GM18870 (cell line): ENCODE measurements at regions not wholly inside any gene's neighbourhood (a gene's known extent, or its start where the extent isn't known, plus 50 kb on each side); places are given as distances from the start of the nearest gene placed in this dataset.
"Not testable (repeated sequence)": the region's sequence is repeated elsewhere in the genome, so short reads cannot be mapped to it uniquely, and the experiment has no call there.

ENCODE experiments used
- ATAC-seq: cut with Tn5 transposase; IDR thresholded peaks from one replicate; pipeline ENCODE4 v1.9.1; 2021; ENCODE audit warnings: moderate library complexity; ENCODE audit not compliant: unreplicated experiment

DNA sequence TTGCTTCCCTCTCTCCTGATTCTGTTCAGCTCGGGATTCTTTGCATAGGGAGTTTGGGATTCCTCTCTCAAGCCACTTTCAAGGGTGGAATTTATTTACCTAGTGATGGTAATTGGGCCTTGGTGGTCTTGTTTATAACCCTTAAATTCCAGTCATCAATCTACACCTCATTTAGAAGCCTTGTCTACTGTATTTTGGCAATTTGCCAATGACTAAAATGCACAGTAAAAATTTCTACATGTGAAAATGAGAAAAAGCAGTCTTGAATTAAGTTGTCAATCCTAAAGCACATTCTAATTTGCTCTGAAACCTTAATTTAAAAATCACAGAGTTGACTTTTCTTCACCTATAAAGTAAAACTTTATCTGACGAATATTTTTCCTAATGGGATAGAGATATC, 749.2 kb upstream of the CRIM1 start:
- no peak for ATAC-seq

DNA sequence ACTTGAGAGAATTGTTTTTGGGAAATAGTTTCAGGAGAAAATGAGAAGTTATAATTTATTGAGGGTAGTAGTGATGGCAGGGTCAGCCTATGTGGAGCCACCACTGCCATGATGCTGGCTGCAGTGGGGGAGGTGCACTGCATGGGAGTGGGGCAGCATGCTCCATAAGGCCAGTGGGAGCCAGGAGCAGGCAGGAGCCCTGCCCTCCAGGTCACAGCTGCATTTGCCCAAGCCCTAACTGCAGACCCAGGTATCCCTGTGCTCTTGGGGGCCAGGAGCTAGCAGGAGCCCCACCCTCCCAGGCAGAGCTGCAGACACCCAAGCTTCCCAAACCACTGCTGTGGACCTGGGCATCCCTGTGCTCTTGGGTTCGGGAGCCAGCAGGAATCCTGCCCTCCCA, 757.3 kb upstream of the CRIM1 start:
- no peak for ATAC-seq

DNA sequence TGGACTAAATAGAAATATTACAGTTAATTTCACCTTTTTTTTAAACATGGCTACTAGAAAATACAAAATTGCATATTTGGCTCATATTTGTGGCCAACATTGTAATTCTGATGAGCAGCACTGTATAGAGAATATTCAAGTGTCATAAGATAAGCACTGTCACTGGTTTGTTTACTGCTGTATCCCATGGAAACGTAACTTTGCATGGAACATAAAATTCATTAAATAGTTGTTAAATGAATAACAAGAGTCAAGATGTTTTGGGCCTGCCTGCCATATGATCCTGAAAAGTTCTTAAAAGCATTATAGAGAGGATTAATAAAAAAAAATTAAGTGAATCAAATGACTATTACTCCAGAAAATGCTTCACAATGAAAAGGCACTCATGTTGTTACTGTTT, 763.7 kb upstream of the CRIM1 start:
- ATAC-seq: no peak

DNA sequence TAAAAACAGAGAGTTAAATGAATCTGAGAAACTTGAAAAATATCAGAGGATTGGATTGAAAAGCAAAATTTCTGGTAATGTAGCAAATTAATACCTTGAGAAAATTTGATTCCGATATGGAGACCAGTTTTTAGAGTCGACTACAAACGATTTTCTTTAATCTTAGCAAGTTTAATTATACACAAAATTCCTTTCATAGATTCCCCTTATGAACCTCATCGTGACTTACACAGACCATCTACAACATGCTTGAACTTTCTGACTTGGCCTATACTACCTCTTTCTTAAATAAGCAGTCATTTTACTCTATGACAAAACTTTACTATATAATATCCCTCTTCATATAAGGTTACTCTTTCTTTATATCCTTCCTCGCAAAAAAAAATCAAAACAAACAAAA, 769.6 kb upstream of the CRIM1 start:
- no peak for ATAC-seq

DNA sequence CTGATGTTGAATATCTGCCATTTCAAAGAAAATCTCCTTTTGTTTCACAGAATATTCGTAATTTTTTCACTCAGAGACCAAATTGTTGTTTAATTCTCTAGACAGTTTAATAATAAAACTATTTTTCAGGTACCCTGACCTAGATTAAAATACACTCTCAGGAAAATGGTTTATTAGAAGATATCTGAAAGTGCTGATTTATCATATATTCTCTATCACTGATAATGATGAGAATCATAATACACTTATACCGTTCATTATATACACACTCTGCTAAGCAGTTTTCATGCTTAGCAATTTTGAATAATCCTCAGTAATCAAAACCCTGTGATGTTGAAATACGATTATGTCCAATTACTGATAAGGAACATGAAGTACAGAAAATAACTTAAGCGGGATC, 772.9 kb upstream of the CRIM1 start:
- ATAC-seq: no peak

DNA sequence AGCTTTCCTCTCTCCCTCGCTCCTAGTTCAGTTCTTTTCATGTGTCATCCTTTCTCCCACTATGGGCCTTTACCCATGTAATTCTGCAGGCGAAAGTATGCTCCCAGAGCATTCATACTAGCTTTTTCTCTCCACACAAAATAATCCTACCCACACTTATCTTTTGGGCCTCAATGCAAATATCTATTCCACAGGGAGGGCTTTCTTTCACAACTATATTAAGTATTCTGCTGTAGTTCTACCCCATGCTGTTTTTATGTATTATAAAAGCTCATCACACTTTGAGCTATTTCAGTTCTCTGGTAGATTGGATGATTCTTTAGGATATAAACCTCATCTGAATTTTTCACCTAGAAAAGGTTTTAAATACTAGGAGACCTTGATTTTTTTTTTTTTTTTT, 774.6 kb upstream of the CRIM1 start:
- ATAC-seq: no peak

DNA sequence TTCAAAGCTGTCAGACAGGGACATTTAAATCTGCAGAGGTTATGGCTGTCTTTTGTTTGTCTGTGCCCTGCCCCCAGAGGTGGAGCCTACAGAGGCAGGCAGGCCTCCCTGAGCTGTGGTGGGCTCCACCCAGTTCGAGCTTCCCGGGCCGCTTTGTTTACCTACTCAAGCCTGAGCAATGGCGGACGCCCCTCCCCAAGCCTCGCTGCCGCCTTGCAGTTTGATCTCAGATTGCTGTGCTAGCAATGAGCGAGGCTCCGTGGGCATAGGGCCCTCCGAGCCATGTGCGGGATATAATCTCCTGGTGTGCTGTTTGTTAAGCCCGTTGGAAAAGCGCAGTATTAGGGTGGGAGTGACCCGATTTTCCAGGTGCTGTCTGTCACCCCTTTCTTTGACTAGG, 787.0 kb upstream of the CRIM1 start:
- not testable (repeated sequence) for ATAC-seq

DNA sequence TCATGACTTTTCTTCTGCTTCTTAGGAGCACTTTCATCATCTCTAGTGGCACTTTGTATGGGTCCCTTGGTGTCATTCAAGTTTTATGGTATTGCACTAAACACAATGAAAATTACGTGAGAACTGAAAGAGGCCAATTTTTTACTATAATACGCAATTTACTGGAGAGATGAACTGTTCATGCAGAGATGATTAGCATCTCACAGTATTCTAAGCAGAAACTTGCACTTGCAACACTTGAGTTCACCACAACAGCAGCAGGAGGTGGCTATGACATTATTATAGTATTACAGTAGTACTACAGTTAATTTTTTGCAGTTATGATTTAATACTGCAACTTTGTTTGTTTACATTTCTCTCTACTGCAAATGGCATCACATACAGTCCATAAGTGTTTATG, 793.1 kb upstream of the CRIM1 start:
- ATAC-seq: no peak

DNA sequence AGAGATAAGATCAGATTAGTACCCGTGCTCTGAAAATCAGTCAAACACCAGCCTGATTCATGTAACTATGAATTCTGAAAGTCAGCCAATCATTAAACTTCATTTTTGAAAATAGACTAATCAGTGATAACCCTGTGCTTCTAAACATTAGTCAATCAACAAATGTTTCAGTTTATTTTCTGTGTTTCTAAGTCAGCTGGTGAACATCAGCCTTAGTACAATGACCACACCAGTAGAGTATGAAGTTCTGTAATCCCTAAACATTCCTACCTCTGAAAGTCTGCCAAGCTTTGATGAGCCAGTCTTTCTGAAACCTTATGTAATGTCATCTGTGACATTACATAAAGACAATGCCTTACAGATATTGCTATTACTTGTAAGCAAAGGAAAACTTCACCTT, 807.4 kb upstream of the CRIM1 start:
- no peak for ATAC-seq

DNA sequence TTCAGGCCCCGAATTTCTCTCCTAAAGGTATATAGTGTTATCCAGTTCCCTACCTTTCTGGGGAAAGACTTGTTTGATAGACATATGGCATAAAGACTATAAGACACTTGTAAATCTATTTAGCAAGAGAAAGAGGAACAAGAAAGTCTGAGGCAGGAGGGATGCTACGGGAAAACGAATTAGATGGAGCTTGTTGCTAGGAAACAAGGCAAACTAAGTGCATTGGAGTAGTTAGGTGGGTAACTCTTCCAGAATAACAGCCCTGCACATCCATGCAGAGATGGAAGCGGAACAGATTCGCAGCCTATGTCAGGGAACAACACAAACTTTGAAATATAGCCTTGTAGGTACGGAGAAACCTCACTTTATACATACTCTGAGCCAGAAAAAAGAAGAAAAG, 810.3 kb upstream of the CRIM1 start:
- ATAC-seq: no peak

DNA sequence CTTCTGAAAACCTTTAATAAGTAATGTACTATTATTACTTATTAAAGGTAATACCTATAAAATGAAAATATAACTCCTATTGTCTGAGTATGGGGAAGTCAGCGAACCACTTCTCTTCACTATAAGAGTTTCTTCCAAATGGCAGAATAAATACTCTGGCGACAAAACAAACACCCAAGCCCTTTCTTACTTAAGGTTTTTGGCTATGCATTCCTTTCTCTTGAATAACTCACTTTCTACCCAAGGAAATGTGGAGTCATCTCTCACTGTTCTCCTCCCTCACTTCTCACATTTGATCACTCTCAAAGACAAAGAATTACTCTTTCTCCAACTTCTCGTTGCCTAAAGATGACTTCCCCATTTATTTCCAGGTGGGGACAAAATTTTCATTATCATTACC, 816.8 kb upstream of the CRIM1 start:
- ATAC-seq: no peak

DNA sequence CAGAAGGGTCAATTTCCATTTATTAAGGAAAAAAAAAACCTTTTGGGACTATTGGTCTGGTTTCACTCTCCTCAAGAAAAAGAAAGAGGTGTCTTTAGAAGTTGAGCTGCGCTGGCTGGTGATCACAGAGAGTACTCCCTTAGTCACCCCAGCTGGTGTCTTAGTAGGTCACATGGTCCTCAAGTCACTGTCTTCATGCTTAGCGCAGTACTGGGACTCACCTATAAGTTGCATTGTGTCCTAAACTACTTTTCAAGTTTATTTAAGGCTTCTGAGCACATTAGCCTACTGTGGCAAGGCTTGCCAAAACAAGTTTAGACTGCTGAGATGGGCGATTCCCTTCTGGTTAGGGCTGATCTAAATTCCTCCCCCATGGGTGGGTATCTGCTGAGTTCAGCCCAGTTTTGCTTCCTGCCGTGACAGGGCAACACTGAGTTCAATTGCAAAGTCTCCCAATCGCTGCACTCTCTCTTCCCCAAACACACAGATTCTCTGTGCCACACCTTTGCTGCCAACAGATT, 824.9 kb upstream of the CRIM1 start:
- ATAC-seq: no peak

DNA sequence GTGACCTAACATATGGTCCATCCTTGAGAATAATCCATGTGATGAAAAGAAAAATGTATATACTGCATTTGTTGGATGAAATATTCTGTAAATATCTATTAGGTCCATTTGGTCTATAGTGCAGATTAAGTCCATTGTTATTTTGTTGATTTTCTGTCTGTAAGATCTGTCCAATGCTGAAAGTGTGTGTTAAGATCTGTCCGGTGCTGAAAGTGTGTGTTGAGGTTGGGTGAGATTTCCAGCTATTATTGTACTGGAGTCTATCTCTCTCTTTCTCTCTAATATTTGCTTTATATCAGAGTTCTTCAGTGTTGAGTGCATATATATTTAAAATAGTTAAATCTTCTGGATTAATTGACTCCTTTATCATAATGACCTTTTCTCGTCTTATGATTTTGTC, 828.8 kb upstream of the CRIM1 start:
- no peak for ATAC-seq

DNA sequence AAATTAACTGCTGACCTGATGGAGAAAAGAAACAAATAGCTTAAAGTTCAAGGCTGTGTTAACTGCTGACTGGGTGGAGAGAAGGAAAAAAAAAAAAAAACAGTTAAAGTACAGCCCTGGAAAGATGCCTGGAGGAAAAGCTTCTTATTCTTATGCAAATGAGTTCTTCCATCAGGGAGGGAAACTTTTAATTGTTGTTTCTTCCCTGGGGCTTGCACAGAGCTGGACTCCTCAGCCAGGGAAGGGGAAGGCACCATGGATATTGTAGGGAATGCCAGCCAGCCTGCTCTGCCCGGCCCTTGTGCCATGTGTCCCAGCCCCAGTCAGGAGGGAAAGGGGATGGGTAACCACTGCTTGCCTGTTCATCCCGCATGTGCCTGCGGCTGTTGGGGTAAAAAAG, 833.1 kb upstream of the CRIM1 start:
- no peak for ATAC-seq

DNA sequence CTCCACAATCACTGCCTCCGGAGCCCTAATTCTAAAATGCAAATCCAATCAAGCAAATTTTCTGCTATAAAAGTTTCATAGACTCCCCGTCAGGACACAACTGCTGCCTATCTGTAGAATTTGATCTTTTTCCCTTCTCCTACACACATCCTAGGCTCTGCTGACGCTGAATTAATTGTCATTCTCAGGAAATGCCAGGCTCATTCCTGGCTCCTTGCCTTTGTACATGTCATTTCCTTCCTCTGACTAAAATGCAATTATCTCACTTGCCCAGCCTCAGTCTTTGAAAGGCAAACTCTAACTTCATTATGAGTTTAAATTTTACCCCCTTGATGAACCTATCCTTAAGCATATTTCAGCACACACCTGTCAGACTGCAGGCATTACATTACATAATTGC, 844.9 kb upstream of the CRIM1 start:
- no peak for ATAC-seq

DNA sequence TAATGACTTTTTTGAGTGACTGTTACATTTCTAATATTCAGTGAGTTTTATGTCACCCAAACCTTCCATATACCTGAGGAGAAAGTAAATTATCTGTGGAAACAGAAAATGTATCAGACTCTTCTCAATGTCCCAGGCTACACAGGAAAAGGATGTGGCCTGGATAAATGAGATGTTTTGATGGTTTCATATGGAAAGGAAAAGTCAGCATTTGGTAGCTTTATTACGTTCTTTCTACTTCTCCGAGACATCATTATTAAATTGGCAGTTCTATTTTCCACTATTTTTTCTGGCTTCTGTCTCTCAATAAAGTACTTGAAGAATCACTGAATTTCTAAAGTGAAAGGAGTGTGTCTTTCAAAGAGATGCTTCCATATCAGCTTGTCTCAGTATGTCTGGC, 847.0 kb upstream of the CRIM1 start:
- no peak for ATAC-seq

DNA sequence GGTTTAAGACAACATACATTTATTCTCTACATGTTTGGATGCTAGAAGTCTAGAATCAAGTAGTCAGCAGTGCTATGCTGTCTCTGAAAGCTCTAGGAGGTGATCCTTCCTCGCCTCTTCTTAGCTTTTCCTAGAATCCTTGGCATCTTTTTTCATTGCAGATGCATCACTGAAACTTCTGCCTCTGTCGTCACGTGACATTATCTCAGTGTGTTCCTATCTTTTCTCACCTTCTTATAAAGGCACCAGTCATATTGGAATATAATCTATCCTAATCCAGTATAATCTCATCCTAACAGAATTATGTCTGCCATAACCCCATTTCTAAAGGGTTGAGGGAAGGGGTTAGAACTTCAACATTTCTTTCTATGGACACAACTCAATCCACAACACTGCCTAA, 851.2 kb upstream of the CRIM1 start:
- no peak for ATAC-seq

DNA sequence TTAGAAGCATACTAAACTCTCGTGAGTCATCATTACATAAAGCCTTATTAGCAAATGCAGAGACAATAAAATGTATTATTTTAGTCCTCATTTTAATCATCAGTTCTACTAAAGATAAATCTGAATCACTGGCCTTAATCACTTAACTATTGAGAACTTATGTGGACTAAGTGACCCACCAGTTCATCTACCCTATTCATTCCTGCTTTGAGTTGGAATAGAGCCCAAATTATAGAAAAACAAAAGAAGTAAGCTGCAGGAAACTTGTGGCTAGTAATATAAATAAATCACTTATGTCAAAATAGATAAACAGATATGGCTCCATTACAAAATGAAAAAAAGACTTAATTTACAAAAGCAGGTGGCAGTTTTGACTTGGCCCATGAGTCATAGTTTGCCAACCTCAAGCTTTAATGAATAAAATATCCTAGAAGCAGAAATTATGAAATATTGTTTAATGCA, 851.8 kb upstream of the CRIM1 start:
- ATAC-seq: no peak

DNA sequence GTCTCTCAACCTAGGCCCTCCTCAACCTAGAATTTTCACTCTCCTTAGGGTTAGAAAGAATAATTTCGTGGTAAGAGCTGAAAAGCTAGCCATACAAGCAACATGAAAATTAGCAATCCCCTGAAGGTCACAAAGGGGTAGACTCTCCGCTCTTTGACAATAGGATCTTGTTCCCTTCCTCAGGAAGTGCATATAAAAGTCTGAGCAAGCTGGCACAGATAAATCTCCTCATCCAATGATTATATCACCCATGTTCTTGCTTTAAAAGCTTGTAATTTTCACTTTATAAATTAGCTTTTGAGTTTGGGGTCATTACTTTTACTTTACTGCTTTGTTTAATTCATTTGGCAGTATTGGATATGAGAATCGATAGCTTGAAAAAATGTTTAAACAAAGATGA, 852.3 kb upstream of the CRIM1 start:
- no peak for ATAC-seq

DNA sequence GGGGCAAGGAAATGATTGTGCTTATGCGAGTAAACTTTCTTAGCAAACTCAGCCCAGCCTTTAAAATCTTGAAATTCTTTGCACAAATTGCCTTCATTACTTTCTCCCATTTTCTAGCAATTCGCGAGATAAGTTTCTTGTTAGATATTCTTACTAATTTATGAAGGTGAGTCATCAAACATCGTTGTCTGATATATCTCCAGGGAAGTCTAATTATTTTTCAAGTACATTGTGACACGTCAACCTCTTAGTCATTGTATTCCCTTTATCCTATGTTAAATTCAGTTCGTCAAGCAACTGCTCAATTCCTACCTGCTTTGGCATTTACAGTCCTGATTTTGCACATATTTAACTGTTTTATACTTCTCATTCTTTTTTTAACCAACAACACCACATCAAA, 854.5 kb upstream of the CRIM1 start:
- ATAC-seq: no peak

DNA sequence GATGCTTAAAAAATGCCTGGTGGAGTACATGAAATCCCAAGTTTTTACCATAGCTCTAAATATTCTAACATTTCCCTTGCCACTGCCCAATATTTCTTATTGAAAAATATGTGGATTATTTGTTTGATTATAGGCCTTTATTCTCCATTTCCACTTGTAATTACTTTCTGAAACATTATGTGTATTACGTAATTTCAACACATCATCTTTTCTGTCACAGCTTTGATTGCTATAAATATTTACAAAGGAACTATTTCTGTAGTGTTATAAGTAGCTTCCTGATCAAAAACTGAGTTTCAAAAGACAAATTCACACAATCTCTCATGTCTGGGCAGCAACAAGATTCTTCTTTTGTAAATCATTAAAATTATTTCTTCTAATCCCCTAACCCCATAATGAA, 859.6 kb upstream of the CRIM1 start:
- no peak for ATAC-seq

DNA sequence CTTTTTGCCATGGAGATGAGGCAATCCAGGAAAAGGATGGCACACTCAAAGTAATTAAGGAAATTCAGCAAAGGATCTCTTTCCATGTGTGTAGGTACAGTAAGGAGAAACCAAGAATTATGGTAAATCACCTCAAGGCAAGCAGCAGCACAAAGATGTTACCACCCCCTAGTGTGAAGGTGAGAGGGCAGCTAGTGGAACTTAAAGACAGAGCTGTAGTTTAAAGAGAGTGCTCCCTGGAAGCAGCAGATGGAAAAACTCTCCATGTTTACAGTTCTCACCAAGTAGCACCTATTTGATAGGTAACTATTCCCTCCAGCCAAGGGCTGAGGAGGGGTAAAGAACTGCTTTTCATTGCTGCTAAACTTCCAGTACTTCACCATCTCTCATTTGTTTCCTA, 860.4 kb upstream of the CRIM1 start:
- ATAC-seq: no peak

DNA sequence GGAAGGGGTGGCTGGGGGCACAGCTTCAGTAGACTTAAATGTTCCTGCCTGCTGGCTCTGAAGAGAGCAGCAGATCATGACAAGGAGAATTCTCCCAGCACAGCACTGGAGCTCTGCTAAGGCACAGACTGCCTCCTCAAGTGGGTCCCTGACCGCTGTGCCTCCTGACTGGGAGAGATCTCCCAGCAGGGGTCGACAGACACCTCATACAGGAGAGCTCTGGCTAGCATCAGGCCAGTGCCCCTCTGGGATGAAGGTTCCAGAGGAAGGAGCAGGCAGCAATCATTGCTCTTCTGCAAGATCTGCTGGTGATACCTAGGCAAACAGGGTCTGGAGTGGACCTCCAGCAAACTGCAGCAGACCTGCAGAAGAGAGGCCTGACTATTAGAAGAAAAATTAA, 877.5 kb upstream of the CRIM1 start:
- not testable (repeated sequence) for ATAC-seq

DNA sequence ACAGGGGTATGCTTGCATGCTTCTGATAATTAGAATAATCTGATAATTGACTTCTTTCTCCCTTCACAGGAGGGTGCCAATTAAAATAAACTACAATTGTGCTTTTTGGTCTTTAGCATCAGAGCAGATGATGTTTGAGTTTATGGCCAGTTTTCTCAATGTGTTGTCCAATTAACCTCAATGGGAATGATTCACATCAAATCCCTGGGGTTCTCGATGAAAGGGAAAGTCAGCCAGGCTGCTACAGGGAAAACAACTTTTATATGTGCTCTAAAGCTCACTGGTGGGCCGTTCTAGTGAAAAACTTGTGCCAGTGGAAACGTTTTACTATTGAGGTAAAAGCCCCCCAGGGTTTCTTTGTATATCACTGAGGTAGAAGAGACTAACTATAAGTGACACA, 887.3 kb upstream of the CRIM1 start:
- no peak for ATAC-seq
